Ascending aorta (tissue), 2 donors: ENCODE measurements at regions not wholly inside any gene's neighbourhood (a gene's known extent, or its start where the extent isn't known, plus 50 kb on each side); places are given as distances from the start of the nearest gene placed in this dataset.

Experiments used
- DNase-seq, 2 donors: peaks; one replicate each; pipeline ENCODE4 v3.0.0-alpha.2; 2019; ENCODE audit warnings: low spot score in 2 of 2
- H3K27ac ChIP-seq, 2 donors: fragments of 200-600 bp; sonication (generic); one replicate each; pipeline ENCODE4 v1.5.1; 2016 to 2017; ENCODE audit warnings: mild to moderate bottlenecking in 1 of 2
- H3K27me3 ChIP-seq: fragments of 200-600 bp; sonication (generic); one replicate; pipeline ENCODE4 v1.5.1; 2017
- H3K36me3 ChIP-seq, 2 donors: fragments of 200-600 bp; sonication (generic); one replicate each; pipeline ENCODE4 v1.5.1; 2016
- H3K4me1 ChIP-seq, 2 donors: fragments of 200-600 bp; sonication (generic); one replicate each; pipeline ENCODE4 v1.5.1; 2016 to 2017; ENCODE audit warnings: mild to moderate bottlenecking in 1 of 2
- H3K4me3 ChIP-seq, 2 donors: fragments of 200-600 bp; sonication (generic); one replicate each; pipeline ENCODE4 v1.5.1; 2016 to 2017; ENCODE audit warnings: mild to moderate bottlenecking in 1 of 2
- H3K9me3 ChIP-seq, 2 donors: fragments of 200-600 bp; sonication (generic); one replicate each; pipeline ENCODE4 v1.5.1; 2016
- CTCF ChIP-seq, 3 experiments: fragments of 200-600 bp in 2 of 3; fragments of 450-650 bp in 1 of 3; sonication (generic) in 2 of 3; IDR thresholded peaks; one replicate each; pipeline ENCODE4 v1.5.1; 2016 to 2019; ENCODE audit warnings: antibody characterized with exemption in 3 of 3, mild to moderate bottlenecking in 1 of 3, moderate library complexity in 1 of 3
- intact Hi-C: fragments of 100-400 bp; cut with DNase I; formaldehyde crosslinking; loops from one replicate; pipeline ENCODE4 v1.15.1; 2023

- DNase-seq = no peak
- Histone ChIP-seq H3K36me3 (no peaks in the 10 kb centered on the region), H3K4me3 (no peak overlapping the region), H3K27me3 (no peaks in the 10 kb centered on the region), H3K4me1 (no peaks in the 10 kb centered on the region), H3K9me3 (peaks cover 0 to 4% of the 10 kb centered on the region in 2 donors), H3K27ac (no peak overlapping the region)
- no peak for TF ChIP-seq CTCF (IDR thresholded peaks at IDR 0.05)
- intact Hi-C loops = no loop called here
These were observed 237.4 kb upstream of the DMAC1 start for GRCh38 chr9:8036914-8037524.

- intact Hi-C loops = no loop called here
- DNase-seq = no peak
- no peaks in the 10 kb centered on the region for H3K4me1 ChIP-seq
- no peaks in the 10 kb centered on the region for H3K27me3 ChIP-seq
- no peaks in the 10 kb centered on the region for H3K36me3 ChIP-seq
- TF ChIP-seq CTCF (IDR thresholded peaks at IDR 0.05) = no peak
- H3K27ac ChIP-seq = no peak overlapping the region
- H3K9me3 ChIP-seq = no peaks in the 10 kb centered on the region
- H3K4me3 ChIP-seq = no peak overlapping the region
These were observed 234.2 kb upstream of the DMAC1 start for GRCh38 chr9:8033794-8034193.

- no peak overlapping the region for H3K4me3 ChIP-seq
- no peaks in the 10 kb centered on the region for H3K36me3 ChIP-seq
- DNase-seq = no peak
- no peak for TF ChIP-seq CTCF (IDR thresholded peaks at IDR 0.05)
- H3K27me3 ChIP-seq = no peaks in the 10 kb centered on the region
- H3K4me1 ChIP-seq = no peaks in the 10 kb centered on the region
- H3K9me3 ChIP-seq = no peaks in the 10 kb centered on the region
- intact Hi-C loops = no loop called here
- H3K27ac ChIP-seq = no peak overlapping the region
These were observed 230.5 kb upstream of the DMAC1 start for GRCh38 chr9:8030095-8030494.

DNA sequence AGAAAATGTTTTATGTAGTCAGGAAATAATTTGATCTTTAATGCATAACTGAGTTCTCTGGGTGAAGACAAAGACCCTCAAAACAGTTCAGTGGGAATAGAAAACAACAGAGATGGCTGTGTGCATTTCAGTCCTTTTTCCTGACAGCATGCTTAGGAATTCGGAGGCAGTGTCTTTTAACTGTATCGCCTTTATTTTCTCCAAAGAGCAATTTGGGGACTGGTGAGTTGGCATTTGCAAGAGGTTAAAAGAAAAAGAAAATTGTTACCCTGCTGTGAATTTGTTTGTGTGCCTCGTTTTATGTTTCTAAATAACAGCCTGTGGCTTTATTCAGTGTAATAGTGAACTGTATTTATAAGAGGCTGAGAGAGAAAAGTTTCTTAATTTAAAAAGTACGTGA, 227.8 kb upstream of the DMAC1 start:
- TF ChIP-seq CTCF (IDR thresholded peaks at IDR 0.05) = no peak
- intact Hi-C loops = no loop called here
- H3K36me3 ChIP-seq = no peaks in the 10 kb centered on the region
- H3K27ac ChIP-seq = no peak overlapping the region
- H3K4me3 ChIP-seq = no peak overlapping the region
- no peak for DNase-seq
- no peaks in the 10 kb centered on the region for H3K9me3 ChIP-seq
- no peaks in the 10 kb centered on the region for H3K4me1 ChIP-seq
- H3K27me3 ChIP-seq = no peaks in the 10 kb centered on the region

GRCh38 chr9:8025551-8025950, 226.0 kb upstream of the DMAC1 start:
- Histone ChIP-seq H3K27me3 (no peaks in the 10 kb centered on the region), H3K9me3 (no peaks in the 10 kb centered on the region), H3K36me3 (no peaks in the 10 kb centered on the region), H3K4me1 (no peaks in the 10 kb centered on the region), H3K27ac (no peak overlapping the region), H3K4me3 (no peak overlapping the region)
- DNase-seq = no peak
- no peak for TF ChIP-seq CTCF (IDR thresholded peaks at IDR 0.05)
- intact Hi-C loops = no loop called here

- H3K27ac ChIP-seq = no peak overlapping the region
- H3K36me3 ChIP-seq = no peaks in the 10 kb centered on the region
- DNase-seq = no peak
- no peak overlapping the region for H3K4me3 ChIP-seq
- H3K27me3 ChIP-seq = no peaks in the 10 kb centered on the region
- H3K9me3 ChIP-seq = no peaks in the 10 kb centered on the region
- H3K4me1 ChIP-seq = no peaks in the 10 kb centered on the region
- TF ChIP-seq CTCF (IDR thresholded peaks at IDR 0.05) = no peak
- intact Hi-C loops = no loop called here
These were observed 220.6 kb upstream of the DMAC1 start for GRCh38 chr9:8020186-8020585.
